ENCODE measurements at regions not wholly inside any gene's neighbourhood (a gene's known extent, or its start where the extent isn't known, plus 50 kb on each side); places are given as distances from the start of the nearest gene placed in this dataset.

DNA sequence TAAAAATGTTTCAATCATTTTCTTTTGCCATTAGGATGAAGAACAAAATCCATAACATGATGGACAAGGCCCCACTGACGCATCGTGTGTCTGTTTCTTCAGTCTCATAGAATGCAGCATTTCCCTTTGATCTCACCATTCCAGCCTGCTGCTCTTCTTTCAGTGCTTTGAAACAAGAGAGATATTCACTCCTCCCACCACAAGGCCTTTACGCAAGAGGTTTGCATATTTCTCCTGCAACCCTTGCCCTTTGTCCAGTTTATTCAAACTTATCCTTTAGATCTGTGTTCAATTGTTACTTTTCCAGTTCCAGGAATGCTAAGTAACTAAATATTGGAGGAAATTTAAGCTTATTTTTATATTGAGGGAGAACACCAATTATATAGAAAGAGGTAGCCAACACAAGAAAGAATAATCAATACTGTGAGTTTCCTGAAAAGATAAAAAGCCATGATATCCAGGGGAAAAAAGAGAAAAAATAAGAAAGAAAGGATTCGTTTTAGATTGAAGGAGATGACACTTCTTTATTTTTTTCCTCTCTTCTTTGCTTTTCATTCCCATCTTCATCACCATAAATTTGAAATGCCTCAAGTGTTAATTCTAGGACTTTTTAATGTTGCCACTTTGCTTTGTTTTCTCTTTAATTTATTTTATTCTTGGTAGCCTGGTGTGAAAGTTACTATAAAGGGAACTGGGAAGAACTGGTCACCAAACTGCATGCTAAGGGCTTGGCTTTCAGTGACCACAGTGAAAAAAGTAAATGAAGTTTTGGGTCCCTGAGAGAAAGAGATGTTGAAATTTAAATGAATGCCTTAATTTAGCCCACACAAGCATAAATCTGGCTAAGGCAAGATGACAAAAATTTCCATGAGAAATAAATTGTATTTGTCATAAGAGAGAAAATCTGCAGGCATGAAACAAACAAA lies 102.1 kb downstream of the KIF2B start (continued):
- TF ChIP-seq, protein P1, sequence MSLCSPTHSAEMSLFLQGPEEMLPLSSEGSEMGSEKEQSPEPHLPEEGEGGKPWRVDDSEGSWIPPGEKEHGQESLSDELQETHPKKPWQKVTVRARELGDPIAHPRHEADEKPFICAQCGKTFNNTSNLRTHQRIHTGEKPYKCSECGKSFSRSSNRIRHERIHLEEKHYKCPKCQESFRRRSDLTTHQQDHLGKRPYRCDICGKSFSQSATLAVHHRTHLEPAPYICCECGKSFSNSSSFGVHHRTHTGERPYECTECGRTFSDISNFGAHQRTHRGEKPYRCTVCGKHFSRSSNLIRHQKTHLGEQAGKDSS (CRISPR knock-in tag; IDR thresholded peaks at IDR 0.05; ENCODE audit: borderline replicate concordance, low read depth) = peak; percentile 52; the same call in 1 of the 2 replicates
- TF ChIP-seq TSC22D2 (CRISPR knock-in tag; IDR thresholded peaks at IDR 0.05; ENCODE audit: borderline replicate concordance) (peak; percentile 50; the same call in 1 of the 2 replicates), ZBTB42 (CRISPR knock-in tag; IDR thresholded peaks at IDR 0.05) (no peak), ZNF264 (CRISPR knock-in tag; IDR thresholded peaks at IDR 0.05) (peak; percentile 60; the same call in 1 of the 2 replicates), NFKBIZ (CRISPR knock-in tag; IDR thresholded peaks at IDR 0.05) (peak; percentile 98), ATF7 (IDR thresholded peaks at IDR 0.05) (0 out of 2 replicates have a peak, but pooled peaks have one; percentile 39), ATF7 (CRISPR knock-in tag; IDR thresholded peaks at IDR 0.05) (no peak), SMC3 (IDR thresholded peaks at IDR 0.05; ENCODE audit: low read length) (peak; percentile 67), KLF6 (CRISPR knock-in tag; IDR thresholded peaks at IDR 0.05) (0 out of 2 replicates have a peak, but pooled peaks have one; percentile 64), DNMT1 (CRISPR knock-in tag; IDR thresholded peaks at IDR 0.05) (no peak), ZMYM3 (CRISPR knock-in tag; IDR thresholded peaks at IDR 0.05) (peak; percentile 77; the same call in 1 of the 2 replicates), CEBPB (IDR thresholded peaks at IDR 0.05; ENCODE audit: borderline replicate concordance, low read depth, low read length) (peak; percentile 98), KMT2B (CRISPR knock-in tag; IDR thresholded peaks at IDR 0.05) (peak; percentile 37; the same call in 1 of the 2 replicates), RORA (CRISPR knock-in tag; IDR thresholded peaks at IDR 0.05) (no peak)
- TF ChIP-seq, protein P2, sequence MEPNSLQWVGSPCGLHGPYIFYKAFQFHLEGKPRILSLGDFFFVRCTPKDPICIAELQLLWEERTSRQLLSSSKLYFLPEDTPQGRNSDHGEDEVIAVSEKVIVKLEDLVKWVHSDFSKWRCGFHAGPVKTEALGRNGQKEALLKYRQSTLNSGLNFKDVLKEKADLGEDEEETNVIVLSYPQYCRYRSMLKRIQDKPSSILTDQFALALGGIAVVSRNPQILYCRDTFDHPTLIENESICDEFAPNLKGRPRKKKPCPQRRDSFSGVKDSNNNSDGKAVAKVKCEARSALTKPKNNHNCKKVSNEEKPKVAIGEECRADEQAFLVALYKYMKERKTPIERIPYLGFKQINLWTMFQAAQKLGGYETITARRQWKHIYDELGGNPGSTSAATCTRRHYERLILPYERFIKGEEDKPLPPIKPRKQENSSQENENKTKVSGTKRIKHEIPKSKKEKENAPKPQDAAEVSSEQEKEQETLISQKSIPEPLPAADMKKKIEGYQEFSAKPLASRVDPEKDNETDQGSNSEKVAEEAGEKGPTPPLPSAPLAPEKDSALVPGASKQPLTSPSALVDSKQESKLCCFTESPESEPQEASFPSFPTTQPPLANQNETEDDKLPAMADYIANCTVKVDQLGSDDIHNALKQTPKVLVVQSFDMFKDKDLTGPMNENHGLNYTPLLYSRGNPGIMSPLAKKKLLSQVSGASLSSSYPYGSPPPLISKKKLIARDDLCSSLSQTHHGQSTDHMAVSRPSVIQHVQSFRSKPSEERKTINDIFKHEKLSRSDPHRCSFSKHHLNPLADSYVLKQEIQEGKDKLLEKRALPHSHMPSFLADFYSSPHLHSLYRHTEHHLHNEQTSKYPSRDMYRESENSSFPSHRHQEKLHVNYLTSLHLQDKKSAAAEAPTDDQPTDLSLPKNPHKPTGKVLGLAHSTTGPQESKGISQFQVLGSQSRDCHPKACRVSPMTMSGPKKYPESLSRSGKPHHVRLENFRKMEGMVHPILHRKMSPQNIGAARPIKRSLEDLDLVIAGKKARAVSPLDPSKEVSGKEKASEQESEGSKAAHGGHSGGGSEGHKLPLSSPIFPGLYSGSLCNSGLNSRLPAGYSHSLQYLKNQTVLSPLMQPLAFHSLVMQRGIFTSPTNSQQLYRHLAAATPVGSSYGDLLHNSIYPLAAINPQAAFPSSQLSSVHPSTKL (CRISPR knock-in tag; IDR thresholded peaks at IDR 0.05) = peak; percentile 100
- TF ChIP-seq, protein P3, sequence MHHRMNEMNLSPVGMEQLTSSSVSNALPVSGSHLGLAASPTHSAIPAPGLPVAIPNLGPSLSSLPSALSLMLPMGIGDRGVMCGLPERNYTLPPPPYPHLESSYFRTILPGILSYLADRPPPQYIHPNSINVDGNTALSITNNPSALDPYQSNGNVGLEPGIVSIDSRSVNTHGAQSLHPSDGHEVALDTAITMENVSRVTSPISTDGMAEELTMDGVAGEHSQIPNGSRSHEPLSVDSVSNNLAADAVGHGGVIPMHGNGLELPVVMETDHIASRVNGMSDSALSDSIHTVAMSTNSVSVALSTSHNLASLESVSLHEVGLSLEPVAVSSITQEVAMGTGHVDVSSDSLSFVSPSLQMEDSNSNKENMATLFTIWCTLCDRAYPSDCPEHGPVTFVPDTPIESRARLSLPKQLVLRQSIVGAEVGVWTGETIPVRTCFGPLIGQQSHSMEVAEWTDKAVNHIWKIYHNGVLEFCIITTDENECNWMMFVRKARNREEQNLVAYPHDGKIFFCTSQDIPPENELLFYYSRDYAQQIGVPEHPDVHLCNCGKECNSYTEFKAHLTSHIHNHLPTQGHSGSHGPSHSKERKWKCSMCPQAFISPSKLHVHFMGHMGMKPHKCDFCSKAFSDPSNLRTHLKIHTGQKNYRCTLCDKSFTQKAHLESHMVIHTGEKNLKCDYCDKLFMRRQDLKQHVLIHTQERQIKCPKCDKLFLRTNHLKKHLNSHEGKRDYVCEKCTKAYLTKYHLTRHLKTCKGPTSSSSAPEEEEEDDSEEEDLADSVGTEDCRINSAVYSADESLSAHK (CRISPR knock-in tag; IDR thresholded peaks at IDR 0.05; ENCODE audit: borderline replicate concordance) = no peak
- TF ChIP-seq, protein P4, sequence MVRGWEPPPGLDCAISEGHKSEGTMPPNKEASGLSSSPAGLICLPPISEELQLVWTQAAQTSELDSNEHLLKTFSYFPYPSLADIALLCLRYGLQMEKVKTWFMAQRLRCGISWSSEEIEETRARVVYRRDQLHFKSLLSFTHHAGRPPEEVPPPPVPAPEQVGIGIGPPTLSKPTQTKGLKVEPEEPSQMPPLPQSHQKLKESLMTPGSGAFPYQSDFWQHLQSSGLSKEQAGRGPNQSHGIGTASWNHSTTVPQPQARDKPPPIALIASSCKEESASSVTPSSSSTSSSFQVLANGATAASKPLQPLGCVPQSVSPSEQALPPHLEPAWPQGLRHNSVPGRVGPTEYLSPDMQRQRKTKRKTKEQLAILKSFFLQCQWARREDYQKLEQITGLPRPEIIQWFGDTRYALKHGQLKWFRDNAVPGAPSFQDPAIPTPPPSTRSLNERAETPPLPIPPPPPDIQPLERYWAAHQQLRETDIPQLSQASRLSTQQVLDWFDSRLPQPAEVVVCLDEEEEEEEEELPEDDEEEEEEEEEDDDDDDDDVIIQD (CRISPR knock-in tag; IDR thresholded peaks at IDR 0.05; ENCODE audit: low read depth) = peak; percentile 98
- TF ChIP-seq, protein P5, sequence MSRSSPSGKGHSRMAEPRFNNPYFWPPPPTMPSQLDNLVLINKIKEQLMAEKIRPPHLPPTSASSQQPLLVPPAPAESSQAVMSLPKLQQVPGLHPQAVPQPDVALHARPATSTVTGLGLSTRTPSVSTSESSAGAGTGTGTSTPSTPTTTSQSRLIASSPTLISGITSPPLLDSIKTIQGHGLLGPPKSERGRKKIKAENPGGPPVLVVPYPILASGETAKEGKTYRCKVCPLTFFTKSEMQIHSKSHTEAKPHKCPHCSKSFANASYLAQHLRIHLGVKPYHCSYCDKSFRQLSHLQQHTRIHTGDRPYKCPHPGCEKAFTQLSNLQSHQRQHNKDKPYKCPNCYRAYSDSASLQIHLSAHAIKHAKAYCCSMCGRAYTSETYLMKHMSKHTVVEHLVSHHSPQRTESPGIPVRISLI (CRISPR knock-in tag; IDR thresholded peaks at IDR 0.05; ENCODE audit: borderline replicate concordance) = peak; percentile 57; the same call in 1 of the 2 replicates
